ENCODE measurements at regions not wholly inside any gene's neighbourhood (a gene's known extent, or its start where the extent isn't known, plus 50 kb on each side); places are given as distances from the start of the nearest gene placed in this dataset.

DNA sequence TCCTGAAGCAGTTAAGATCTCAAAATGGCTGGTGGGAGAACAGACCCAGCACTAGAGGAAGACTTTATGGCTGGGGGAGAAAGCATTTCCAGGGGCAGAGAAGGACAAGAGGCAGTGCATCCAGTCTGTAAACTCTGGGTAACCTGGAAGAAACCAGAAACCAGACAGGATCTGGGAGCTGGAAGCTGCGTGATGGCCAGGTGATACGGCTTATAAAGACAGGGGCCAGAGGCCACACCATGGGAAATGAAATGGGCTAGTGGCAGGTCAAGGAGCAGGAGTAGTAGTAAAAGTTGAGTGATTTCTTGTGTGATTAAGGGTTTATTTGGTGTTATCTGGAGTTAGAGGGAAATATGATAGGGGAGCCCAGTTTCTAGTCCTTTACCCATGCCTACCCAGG is 144.7 kb upstream of the ARRDC4 start:
- no peak overlapping the region for H3K27ac Mint-ChIP-seq
- DNase-seq (ENCODE audit: low spot score) = no peak
- peaks cover 21% of the 10 kb centered on the region for H3K9me3 Mint-ChIP-seq

More for the DNA sequence above, 144.7 kb upstream of the ARRDC4 start:
- POLR2A ChIA-PET = no interaction called here
- Mint-ChIP-seq H3K36me3 (peaks cover 3% of the 10 kb centered on the region), H3K27me3 (ENCODE audit: low read depth) (no peaks in the 10 kb centered on the region), H3K4me3 (no peak overlapping the region), H3K4me1 (no peaks in the 10 kb centered on the region)
- CTCF ChIA-PET = no interaction called here
- TF ChIP-seq PREB (CRISPR knock-in tag; IDR thresholded peaks at IDR 0.05; ENCODE audit: borderline replicate concordance) (no peak), MXD4 (CRISPR knock-in tag; IDR thresholded peaks at IDR 0.05; ENCODE audit: borderline replicate concordance) (no peak), GABPB1 (CRISPR knock-in tag; IDR thresholded peaks at IDR 0.05) (no peak), ELF4 (CRISPR knock-in tag; IDR thresholded peaks at IDR 0.05; ENCODE audit: low read depth) (no peak), ATF3 (CRISPR knock-in tag; conservative IDR thresholded peaks at IDR 0.05) (no peak), TEAD1 (CRISPR knock-in tag; IDR thresholded peaks at IDR 0.05) (no peak), ZNF219 (CRISPR knock-in tag; IDR thresholded peaks at IDR 0.05; ENCODE audit: borderline replicate concordance) (no peak), ZNF138 (CRISPR knock-in tag; conservative IDR thresholded peaks at IDR 0.05) (no peak), ATF6 (CRISPR knock-in tag; IDR thresholded peaks at IDR 0.05) (no peak), CREB1 (CRISPR knock-in tag; IDR thresholded peaks at IDR 0.05) (no peak), E2F5 (CRISPR knock-in tag; IDR thresholded peaks at IDR 0.05) (no peak), ZBTB21 (CRISPR knock-in tag; IDR thresholded peaks at IDR 0.05; ENCODE audit: borderline replicate concordance) (no peak), ZNF423 (CRISPR knock-in tag; IDR thresholded peaks at IDR 0.05) (no peak), GTF2I (CRISPR knock-in tag; conservative IDR thresholded peaks at IDR 0.05) (no peak)
- TF ChIP-seq, protein P1, sequence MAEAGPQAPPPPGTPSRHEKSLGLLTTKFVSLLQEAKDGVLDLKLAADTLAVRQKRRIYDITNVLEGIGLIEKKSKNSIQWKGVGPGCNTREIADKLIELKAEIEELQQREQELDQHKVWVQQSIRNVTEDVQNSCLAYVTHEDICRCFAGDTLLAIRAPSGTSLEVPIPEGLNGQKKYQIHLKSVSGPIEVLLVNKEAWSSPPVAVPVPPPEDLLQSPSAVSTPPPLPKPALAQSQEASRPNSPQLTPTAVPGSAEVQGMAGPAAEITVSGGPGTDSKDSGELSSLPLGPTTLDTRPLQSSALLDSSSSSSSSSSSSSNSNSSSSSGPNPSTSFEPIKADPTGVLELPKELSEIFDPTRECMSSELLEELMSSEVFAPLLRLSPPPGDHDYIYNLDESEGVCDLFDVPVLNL (CRISPR knock-in tag; IDR thresholded peaks at IDR 0.05; ENCODE audit: borderline replicate concordance, low read depth) = no peak
- TF ChIP-seq, protein P2, sequence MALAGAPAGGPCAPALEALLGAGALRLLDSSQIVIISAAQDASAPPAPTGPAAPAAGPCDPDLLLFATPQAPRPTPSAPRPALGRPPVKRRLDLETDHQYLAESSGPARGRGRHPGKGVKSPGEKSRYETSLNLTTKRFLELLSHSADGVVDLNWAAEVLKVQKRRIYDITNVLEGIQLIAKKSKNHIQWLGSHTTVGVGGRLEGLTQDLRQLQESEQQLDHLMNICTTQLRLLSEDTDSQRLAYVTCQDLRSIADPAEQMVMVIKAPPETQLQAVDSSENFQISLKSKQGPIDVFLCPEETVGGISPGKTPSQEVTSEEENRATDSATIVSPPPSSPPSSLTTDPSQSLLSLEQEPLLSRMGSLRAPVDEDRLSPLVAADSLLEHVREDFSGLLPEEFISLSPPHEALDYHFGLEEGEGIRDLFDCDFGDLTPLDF (CRISPR knock-in tag; IDR thresholded peaks at IDR 0.05) = no peak
- TF ChIP-seq, protein P3, sequence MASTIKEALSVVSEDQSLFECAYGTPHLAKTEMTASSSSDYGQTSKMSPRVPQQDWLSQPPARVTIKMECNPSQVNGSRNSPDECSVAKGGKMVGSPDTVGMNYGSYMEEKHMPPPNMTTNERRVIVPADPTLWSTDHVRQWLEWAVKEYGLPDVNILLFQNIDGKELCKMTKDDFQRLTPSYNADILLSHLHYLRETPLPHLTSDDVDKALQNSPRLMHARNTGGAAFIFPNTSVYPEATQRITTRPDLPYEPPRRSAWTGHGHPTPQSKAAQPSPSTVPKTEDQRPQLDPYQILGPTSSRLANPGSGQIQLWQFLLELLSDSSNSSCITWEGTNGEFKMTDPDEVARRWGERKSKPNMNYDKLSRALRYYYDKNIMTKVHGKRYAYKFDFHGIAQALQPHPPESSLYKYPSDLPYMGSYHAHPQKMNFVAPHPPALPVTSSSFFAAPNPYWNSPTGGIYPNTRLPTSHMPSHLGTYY (CRISPR knock-in tag; IDR thresholded peaks at IDR 0.05) = no peak
- ATAC-seq = no peak

All from WTC11 (cell line).